GM03348 (cell line): ENCODE measurements at regions not wholly inside any gene's neighbourhood (a gene's known extent, or its start where the extent isn't known, plus 50 kb on each side); places are given as distances from the start of the nearest gene placed in this dataset.
"Not testable (repeated sequence)": the region's sequence is repeated elsewhere in the genome, so short reads cannot be mapped to it uniquely, and the experiment has no call there.

ENCODE experiments used
- DNase-seq: peaks from one replicate; pipeline ENCODE4 v3.0.0; 2012; ENCODE audit warnings: low spot score

DNA sequence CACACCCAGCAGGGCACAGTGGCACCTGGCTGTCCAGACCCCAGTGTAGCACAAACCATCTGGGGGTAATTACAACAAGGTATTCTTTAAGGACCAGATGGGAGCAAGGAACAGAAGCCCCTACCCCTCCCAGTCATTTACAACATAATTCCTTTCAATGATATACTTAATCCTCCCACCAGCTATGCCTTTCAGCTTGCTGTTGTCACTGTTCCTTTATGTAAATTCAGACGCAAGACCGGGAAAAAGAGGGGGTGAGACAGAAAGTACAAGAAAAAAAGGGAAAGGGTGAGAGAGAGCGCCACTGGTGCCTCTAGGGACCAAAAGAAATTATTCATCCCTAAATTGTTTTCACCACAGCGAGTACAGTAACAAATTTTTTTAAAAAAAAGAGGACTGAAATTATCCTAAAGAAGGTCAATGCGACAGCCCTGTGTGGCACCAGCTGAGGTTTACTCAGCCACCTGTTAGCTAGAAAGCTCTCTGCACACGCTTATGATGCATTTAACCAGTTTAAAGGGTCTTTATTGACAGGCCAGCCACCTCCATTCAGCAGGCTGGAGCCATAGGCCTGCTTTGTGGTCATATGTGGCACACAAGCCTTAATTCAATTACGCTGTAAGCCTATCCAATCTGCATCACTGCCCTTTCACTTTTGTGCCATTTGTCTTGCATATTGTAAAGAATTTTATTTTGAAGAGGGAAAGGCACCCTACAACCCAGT, 210.2 kb upstream of the ISL1 start:
- DNase-seq = no peak

GRCh38 chr5:51181208-51181894, 201.9 kb upstream of the ISL1 start:
- DNase-seq = no peak

DNA sequence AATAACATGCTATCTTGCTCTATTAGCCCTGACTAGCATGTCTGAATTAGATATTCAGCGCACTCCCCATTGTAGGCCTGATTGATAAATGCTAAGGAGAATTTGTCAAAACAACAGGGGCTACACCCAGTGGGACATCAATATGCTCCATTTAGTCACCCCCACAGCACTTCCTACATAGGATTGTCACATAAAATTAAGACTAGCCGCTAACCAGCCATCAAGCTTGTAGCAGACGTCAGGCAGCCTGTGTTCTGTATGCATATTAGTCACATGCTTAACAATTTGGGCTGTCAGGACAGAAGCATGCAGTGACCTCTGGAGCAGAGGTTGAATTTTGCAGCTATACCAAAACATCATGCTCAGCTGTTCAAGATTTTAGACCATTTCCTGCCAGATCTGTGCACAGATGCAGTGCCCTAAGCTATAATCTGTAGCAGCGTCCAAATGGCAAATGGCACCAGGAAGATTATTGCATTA, 197.4 kb upstream of the ISL1 start:
- DNase-seq = no peak

DNA sequence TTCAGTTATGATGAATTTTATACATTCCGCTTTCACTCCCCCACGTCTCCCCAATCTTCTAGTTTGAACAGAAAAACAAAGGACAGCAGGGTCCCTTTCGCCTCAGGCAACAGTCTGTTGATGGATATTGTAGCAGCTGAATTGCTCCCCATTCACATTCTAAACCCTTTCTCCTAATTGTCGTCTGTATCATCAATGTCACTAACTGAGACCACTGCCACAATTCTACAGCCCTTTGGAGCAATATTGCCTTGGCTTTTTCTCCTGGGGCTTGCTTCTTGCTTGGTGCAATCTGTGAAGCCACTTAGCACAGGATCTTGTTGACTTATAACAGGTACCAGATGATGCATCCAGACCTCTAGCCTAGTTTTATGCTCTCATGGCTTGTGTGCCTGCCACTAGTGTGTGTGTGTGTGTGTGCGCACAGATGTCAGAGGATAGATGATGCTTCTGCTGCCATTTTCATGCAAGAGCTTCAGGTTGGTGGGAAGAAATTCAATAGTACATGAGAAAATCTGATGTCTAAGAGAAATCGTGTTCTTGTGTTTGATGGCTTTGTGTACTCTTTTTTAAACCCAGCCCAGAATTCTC, 195.2 kb upstream of the ISL1 start:
- no peak for DNase-seq

DNA sequence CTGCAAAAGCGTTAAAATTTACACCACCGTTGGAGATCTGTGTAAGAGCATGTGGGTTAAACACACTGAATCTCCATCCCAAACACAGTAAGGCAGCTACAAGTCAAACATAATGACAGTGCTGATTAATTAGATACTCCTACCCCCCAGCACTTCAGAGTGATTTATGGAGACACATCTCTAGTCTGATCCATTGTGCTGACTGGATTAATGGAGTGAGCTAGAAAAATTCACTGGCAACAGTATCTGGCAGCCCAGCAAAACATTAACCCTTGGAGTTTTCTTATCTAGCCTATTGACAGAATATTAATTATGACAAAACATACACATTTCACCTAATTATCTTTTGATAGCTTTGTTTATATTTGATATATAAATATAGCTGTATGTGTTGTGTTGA, 188.6 kb upstream of the ISL1 start:
- DNase-seq = no peak

DNA sequence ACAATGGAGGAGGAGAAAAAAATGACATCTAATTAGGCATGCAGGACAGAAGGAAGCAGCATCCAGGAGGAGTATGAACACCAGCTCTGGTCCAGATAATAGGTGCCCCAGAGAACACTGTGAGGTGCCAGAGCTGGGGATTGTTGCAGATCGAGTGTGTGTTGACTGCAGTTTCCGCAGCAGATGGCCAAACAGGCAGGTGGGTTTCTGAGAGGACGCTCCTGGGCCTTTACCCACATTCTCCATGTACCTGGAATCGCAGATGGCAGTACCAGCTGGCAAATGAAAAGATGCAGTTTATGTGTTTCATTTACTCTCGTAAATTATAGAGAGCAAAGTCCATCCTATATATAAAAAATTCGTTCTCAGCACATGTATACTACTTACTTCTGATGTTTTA, 182.2 kb upstream of the ISL1 start:
- no peak for DNase-seq

DNA sequence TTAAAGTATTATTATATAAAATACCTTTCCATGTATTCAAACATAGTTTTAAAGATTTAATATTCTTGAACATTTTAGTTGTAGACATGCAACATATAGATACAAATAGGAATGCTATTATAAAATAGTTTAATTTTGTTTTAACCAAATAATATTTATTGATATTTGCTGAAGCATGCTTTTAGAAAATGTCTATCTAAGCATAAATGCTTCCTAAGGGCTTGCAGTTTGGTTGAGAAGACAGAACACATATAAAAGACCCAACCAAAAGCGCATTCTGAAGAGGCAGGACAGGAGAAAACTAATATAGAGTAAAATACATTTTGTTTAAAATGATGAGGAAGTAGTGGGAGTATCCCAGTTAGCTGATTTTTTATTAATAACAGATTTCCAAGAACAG, 181.5 kb upstream of the ISL1 start:
- DNase-seq = no peak

DNA sequence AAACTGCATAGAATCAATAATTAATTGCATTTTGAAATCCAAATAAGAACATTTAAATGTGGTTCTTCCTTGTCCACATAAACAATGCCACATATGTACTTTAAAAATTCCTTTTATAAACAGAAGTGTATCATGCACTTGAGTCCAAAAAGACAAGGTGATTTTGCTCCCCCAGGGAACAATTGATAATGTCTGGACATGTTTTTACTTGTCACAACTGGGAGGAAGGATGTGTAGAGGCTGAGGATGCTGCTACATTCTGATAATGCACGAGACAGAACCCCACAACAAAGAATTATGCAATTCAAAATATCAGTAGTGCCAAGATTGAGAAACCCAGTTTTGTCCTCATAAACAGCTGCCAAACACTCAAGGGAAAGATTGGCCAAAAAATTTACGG, 181.1 kb upstream of the ISL1 start:
- DNase-seq = no peak

DNA sequence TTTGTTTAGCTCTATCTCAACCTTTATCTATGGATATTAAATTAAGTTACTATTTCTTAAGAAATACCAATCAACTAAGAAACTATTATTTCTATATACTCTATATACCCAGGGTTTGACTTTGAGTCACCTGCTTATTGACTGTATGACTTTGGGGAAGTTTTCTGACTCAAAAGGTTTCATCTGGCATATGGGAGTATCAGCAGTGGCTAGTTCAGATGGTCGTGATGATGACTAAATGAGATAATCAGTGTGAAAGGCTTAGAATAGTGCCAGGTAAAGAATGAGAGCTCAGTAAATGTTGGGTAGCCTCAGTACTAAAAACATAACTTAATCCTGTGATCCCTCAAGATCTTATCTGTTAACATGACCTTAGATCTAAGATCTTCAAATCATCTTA, 179.7 kb upstream of the ISL1 start:
- no peak for DNase-seq

DNA sequence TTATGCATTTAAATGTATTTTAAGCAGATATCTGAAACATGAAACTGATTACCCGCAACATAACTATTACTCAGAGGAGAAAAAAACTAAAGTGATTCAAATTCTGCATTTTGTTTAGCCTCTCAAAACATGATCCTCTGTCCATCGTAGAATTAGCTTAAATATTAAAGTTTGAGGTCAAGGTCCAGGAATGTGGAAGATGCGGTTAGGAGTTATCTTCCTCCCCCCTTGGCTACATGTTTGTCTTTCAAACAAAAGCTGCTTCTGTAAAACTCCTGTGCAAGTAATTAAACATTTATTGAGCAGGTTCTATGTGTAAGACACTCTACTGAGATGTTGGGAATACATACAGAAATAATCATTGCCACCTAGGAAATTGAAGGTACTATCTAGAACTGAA, 175.0 kb upstream of the ISL1 start:
- no peak for DNase-seq

- no peak for DNase-seq
Measured at GRCh38 chr5:51214746-51215145, 168.5 kb upstream of the ISL1 start.

- DNase-seq = no peak
Measured at GRCh38 chr5:51225789-51226742, 157.2 kb upstream of the ISL1 start.

DNA sequence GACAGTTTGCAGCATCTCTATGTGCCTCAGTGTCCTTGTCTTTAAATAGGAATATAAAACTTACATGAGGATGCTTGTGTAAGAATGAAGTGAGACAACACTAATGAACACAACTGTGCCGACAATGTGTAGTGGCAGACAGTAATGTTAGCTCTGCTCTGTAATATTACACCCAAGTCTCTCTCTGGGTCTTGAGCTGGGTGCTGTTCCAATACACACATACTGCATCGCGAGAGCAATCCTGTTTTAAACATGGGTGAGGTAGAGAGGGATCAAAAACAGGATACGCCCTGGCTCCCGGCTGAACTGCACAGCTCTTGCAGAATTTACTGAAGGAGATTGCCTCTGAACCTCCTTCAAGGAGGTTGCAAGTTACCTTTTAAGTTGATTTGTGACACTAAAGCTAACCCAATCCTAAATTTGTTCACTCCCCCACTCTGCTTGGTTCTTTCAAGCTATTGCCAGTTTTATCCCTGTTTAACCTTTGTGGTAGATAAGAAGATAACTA, 155.2 kb upstream of the ISL1 start:
- DNase-seq = no peak

GRCh38 chr5:51230336-51230735, 152.9 kb upstream of the ISL1 start:
- DNase-seq = no peak

DNA sequence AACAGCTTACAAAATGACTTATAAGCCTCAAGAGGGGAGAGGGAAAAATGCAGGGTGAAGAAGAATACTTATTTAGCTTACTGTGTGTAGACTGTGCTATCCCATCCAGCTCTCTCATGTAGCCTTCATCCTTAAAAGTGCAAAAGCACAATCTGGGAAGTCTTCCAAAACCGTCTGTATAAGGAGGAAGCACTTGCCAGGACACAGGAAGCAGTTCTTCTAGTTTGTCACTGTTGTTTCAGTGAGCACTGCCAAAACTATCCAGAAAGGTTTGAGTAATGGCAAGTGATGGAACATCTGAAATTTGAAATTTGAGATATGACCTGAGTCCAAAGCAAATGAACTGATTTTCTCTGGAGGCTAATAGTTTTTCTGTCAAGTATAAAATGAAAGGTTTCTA, 140.8 kb upstream of the ISL1 start:
- DNase-seq = no peak

DNA sequence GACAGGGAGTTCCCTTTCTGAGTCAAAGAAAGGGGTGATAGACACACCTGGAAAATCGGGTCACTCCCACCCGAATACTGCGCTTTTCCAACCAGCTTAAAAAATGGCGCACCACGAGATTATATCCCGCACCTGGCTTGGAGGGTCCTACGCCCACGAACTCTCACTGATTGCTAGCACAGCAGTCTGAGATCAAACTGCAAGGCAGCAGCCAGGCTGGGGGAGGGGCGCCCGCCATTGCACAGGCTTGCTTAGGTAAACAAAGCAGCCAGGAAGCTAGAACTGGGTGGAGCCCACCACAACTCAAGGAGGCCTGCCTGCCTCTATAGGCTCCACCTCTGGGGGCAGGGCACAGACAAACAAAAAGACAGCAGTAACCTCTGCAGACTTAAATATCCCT, 132.3 kb upstream of the ISL1 start:
- not testable (repeated sequence) for DNase-seq

GRCh38 chr5:51271261-51271660, 112.0 kb upstream of the ISL1 start:
- DNase-seq = no peak

DNA sequence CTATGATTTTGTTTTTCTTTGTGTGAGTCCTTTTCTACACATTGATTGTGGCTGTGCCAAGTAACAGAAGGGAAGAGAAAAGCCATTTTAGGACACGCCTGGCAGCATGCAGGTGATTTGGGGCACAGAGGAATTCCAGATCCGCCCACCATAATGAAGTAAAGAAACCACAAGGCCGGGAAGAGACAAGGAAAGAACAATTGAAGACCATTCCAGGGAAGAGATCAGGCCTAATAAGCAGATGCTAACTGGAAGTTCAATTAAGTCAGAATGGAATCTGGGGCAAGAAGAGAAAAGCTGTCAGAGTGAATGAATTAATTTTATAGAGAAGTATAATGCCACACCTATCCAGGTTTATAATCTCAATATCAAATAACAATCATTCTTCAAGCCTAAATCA, 110.2 kb upstream of the ISL1 start:
- no peak for DNase-seq

DNA sequence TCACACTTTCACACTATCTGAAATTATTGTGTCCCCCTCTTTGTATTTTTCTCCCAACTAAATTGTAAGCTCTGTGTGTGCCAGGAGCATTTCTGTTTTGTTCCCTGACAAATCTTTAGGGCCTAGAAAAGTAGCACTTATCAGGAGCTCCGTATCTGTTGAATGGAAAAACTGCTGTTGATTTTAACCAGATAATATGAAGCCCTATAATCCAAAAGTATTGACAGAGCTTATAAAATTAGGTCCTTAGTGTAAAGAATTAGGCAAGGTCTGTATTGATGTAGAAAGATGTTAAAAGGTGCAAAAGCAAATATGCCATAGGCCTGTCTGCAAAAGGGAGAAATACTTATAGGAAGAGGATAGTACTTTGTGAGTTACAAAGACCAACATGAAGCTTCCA, 109.4 kb upstream of the ISL1 start:
- no peak for DNase-seq

DNA sequence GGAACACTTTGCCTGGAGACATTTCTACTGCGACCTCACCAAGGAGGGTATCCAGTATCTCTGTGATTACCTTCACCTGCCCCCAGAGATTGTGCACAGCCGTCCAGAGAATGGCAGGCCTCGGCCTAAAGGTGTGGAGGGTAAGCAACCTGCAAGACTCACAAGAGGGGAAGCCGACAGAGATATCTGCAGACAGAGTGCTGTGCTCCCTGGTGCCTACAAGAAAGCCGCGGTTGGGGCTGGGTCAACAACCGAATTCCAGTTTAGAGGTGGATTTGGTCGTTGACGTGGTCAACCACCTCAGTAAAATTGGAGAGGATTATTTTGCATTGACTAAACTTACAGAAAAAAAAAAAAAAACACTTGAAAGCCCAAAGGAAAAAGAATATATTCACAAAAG, 107.8 kb upstream of the ISL1 start:
- no peak for DNase-seq

GRCh38 chr5:51276250-51276649, 107.0 kb upstream of the ISL1 start:
- no peak for DNase-seq

- no peak for DNase-seq
Measured at GRCh38 chr5:51278539-51278938, 104.7 kb upstream of the ISL1 start.
